ENCODE measurements at regions not wholly inside any gene's neighbourhood (a gene's known extent, or its start where the extent isn't known, plus 50 kb on each side); places are given as distances from the start of the nearest gene placed in this dataset.

- no peak for TF ChIP-seq ZNF280D (tag by site-specific recombination; IDR thresholded peaks at IDR 0.05)
- TF ChIP-seq REST (tag by site-specific recombination; IDR thresholded peaks at IDR 0.05): no peak
- TF ChIP-seq ZNF670 (tag by site-specific recombination; IDR thresholded peaks at IDR 0.05; ENCODE audit: low read depth): no peak
Measured at GRCh38 chr4:128582427-128582870, 227.1 kb upstream of the JADE1 start.

Data from HEK293 (cell line).